UCSD-AML1 (cell line): ENCODE measurements at regions not wholly inside any gene's neighbourhood (a gene's known extent, or its start where the extent isn't known, plus 50 kb on each side); places are given as distances from the start of the nearest gene placed in this dataset.
"Not testable (repeated sequence)": the region's sequence is repeated elsewhere in the genome, so short reads cannot be mapped to it uniquely, and the experiment has no call there.

Experiments used
- DNase-seq: peaks from one replicate; lab custom pipeline; 2025; ENCODE audit not compliant: unreplicated experiment; lab: John Stamatoyannopoulos, UW

DNA sequence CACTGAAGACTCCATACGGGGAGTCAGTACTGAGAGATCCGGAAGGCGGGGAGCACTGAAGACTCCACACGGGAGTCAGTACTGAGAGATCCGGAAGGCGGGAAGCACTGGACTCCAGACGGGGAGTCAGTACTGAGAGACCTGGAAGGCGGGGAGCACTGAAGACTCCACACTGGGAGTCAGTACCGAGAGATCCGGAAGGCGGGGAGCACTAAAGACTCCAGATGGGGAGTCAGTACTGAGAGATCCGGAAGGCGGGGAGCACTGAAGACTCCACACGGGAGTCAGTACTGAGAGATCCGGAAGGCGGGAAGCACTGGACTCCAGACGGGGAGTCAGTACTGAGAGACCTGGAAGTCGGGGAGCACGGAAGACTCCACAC, 77.2 kb downstream of the DLL1 start:
- DNase-seq: not testable (repeated sequence)

DNA sequence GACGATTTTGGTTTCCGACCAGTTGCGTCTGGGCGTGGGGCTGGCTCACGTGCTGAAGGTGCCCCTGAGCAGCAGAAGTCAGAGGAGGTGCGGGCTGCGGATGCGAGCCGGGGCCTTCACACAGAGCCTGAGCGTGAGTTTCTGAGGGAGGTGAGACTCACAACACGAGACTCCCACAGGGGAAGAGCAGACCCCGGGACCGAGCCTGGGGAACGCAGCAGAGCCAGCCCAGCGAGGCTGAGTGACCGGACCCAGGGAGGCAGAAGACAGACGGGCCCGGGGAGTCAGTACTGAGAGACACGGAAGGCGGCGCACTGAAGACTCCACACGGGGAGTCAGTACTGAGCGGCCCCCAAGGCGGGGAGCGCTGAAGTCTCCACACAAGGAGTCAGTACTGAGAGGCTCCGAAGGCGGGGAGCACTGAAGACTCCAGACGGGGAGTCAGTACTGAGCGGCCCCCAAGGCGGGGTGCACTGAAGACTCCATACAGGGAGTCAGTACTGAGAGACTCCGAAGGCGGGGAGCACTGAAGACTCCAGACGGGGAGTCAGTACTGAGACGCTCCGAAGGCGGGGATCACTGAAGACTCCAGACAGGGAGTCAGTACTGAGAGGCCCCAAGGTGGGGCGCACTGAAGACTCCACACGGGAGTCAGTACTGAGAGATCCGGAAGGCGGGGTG, 77.8 kb downstream of the DLL1 start:
- DNase-seq: no peak

DNA sequence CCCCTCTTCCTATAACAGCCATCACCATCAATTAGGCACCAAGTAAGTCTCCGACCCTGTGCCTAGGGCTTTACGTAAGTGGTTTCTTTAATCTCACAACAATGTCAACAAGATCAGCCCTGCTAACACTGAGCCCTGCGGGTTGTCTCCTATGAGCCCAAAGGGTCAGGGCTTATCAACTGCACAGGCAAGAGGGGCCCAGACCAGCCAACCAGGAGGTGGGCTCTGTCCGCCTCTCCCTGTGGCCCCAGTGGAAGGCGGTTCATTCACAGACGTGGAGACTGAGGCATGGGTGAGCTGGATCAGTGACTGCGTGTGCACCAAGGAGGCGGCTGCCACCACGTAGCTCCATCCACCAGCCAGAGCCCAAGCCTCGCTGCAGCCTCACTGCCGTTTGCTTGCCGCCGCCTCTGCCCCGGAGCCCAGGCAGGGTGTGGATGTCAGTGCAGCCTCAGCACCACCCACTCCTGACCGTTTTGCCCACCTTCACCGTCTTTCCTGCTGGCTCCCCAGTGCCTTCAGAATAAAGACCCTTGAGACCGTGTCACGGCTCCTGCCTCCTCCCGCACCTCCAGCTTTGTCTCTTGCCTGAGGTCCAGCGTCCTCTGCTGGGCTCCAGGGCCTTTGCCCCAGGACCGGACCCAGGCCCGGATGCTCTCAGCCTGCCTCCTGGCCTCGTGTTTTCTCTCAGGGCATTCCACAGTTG, 78.7 kb downstream of the DLL1 start:
- no peak for DNase-seq

DNA sequence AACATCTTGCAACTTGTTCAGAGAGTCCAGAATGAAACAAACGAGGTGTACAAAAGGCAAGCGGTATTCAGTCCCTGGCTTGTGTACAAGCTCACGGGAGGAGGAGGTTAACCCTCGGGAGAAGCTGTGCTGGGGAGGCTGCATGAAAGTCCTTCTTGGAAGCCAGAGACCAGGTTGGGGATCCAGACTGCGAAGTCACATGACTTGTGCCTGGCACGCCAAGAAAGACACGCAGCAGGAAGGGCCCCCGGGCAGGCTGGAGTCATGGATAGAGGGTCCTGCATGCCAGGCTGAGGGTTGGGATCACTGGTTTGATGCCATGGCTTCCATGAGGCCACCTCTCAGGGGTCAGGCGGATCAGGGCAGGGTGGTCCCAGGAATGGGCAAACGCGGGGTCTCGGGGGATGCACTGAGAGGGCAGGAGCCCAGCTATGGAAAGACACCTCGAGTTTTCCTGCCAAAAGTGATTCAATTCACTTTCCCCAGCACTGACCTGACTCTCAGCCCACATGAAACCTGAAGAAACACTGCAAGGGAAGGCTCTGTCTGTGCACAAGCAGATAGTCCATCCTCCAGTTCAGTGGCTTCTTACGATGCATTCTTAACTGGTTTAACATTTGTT, 79.4 kb downstream of the DLL1 start:
- DNase-seq: no peak

DNA sequence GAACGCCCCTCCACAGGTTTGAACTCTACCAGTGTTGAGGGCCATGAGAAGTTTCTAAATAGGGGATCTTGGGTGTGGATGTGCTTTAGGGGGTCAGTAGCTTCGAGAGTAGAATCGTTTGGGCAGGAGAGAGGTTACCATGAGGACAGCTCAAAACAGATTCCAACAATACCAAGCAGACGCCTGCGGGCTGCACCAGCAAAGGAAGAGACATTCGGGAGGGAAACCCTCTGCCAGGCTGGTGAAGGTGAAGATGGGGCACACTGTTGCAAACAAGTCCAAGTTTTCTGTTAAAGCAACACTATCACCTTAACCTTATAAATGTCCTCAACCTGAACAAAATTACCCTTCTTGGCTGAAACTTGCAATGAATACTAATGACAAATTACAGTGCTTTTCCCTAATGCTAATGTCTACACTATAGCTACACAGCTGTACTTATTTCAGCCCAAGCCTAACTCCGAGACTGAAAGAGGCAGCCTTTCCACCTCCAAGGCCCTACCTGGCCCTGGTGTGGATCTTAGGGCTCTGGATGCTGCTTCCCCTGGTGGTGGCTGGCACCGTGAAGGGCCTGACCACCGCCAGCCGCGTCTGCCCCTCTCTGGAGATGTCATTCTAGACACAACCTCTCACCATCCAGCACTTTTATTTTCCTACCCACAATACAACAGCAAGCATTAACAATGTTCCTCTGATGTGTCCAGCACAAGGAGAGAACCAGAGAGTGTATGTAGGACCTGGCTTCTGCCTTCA, 80.1 kb downstream of the DLL1 start:
- DNase-seq: no peak

DNA sequence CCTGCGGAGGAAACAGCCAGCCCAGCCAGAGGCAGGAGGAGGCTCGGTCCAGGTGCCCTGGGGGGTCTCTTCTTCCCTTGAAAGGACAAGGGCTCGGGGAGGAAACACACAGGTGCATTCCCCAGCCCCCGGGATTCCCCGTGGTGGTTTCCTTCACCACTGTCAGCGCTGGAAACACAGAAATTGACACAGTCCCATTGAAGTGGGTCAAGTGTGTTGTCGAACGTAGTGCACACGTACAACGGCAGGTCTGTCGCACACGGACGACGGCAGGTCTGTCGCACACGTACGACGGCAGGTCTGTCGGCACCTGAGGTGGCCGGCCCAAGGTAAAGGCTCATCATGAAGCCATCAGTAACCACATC, 80.9 kb downstream of the DLL1 start:
- DNase-seq: no peak

DNA sequence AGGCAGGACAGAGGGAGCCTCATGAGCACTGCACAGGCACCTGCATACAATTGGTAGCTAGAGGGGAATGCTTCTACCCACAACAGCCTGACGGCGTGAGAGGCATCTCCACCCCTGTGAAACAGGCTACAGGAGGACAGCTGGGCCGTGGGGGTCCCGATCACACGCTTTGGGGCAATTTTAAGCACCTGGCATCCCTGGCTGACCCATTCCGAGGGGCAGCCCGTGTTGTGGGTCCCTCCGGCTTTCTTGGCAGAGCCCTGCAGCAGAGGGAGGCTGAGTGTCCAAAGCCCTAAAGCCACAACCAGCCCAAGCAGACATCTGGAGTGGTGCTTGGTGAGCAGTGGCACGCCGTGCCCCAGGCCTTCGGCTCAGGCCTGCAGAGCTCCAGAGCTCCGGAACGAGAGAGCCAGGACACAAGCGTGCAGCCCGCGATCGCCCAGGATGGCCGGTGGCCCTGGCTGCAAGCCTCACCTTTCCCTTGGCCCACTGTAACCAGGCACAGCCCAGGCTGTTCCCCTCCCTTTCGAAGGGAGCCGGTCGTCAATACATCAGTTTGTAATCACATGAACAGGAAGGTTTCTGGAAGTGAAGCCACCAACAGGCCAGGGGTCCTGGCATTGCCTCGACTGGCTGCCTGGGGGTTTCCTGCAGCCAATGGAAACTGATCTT, 81.4 kb downstream of the DLL1 start:
- no peak for DNase-seq

DNA sequence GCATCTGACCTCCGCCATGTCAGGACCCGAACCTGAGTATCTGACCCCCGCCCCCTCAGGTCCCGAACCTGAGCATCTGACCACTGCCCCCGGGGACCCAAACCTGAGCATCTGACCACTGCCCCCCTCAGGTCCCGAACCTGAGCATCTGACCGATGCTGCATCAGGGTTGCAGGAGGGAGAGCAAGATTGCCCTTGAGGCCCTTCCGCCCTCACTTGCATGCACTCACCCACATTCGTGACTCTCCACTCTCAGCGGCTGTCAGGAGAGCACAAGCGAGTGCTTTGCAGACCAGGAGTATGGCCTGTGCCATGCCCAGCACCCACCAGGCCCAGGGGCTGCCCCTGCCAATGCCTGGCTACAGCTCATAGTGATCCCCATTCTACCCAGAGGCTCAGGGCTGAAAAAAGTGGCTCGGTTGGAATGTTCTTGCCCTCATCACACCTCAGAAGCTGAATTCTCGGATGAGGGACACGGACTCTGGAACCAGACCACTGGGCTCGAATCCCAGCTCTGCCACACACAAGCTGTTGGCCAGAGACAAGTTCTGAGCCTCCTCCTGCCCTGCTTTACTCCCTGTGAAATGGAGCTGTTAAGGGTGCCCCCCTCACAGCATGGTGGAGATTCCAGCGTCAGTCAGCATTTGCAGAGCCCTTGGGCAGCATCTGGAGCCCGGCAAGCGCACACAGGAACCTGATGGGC, 82.1 kb downstream of the DLL1 start:
- no peak for DNase-seq

DNA sequence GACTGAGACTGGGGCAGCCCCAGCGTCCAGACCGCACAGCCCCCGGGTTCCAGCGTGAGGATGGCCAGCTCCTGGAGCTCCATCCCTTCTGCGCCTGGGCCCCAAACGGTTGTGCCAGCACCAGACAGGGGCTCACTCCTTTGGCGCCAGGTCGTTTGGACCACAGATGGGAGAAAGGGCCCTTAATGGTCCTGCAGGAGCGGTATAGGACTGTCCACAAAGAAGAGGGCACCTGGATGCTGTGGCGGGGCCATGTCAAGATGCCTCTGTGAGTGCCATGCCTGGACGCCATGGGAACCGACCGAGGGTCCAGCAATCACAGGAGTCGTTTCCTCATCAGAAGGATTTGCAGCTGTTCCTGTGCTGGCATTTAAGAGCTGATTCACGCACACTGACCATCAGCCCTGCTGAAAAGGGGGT, 82.7 kb downstream of the DLL1 start:
- no peak for DNase-seq

DNA sequence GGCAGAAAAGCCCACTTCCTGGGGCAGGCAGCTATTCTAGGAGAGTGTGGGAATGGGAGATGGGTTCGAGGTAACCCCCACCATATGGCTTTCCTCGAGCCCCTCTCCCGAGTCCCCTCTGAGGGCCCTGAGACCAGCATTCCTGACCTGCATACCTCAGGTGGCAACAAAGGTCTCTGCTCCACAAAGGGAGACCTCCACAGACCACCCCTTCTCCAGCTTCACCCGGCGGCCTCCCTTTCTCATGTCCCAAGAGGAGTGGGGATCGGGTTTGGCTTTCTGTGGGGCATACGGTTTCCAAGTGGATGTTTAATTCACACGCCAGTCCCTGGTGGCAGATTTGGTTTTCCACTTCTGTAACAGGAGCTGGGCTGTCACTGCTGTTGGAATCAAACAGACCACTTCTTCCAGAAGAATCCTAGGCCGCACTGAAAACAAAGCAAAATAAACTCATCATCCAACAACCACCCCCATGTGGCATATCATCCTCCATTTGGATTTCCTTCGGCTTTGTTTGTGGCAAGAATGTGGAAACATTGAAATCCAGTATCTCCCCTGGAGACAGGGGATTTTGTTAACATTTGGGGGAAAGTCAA, 83.2 kb downstream of the DLL1 start:
- DNase-seq: no peak

DNA sequence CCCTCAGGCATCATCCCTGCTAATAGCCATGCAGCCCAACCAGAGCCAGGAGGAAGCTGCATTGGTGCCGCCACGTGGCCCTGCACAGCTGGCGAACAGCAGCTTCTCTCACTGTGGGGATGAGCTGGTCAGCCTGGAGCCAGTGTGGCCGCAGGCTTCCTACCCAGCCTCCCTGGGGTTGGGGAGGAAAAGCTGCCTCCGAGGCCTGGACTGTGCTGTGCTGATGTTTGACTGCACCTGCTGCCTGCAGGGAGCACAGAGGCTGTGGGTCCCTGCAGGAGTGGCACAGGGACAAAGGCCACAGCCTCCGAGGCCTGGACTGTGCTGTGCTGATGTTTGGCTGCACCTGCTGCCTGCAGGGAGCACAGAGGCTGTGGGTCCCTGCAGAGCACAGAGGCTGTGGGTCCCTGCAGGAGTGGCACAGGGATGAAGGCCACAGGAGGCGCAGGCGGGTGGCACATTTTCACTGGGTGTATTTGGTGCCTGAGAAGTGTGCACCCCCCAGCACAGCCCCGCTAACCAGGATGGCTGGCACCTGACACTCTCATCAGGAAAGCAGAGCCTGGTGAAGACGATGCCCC, 83.9 kb downstream of the DLL1 start:
- DNase-seq: no peak

DNA sequence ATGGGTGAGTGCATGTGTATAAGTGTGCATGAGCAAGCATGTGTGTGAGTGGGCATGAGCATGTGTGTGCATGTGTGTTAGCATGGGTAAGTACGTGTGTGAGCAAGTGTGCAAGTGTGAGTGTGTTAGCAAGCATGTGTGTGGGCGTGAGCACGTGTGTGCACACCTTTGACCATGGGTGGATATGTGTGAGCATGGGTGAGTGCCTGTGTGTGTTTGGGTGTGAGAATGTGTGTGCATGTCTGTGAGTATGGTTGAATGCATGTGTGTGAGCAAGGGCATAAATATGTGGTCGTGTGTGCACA, 84.6 kb downstream of the DLL1 start:
- no peak for DNase-seq

DNA sequence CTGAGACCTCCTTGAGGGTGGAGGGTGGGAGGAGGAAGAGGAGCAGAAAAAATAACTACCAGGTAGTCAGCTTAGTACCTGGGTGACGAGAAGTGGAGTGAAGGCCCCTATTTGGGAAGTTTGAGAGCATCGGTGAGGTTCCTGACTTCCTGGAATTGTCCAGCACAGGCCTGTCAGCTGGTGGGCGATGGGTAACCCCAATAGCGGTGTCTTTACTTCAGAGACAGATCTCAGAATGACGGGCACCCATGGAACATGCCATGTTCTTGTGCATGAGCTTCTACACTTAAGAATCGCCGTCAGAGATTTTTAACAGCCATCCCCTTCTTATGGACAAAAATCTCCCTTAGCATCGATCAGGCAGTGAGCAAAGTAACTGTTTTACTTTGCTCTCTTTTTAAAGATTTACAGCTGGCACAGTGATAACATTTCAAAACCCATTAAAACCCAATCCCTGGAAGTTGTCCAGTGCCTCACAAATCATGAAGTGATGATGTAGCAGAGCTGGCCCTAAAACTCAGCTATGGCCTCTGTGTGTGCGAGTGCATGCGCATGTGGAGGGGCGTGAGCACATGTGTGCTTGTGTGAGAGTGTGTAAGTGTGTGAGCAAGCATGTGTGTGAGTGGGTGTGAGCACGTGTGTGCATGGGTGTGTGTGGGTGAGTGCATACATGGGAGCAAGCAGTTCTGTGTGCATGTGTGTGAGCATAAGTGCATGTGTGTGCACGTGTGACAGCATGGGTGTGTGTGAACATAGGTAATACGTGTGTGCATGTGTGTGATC, 85.2 kb downstream of the DLL1 start:
- DNase-seq: no peak

DNA sequence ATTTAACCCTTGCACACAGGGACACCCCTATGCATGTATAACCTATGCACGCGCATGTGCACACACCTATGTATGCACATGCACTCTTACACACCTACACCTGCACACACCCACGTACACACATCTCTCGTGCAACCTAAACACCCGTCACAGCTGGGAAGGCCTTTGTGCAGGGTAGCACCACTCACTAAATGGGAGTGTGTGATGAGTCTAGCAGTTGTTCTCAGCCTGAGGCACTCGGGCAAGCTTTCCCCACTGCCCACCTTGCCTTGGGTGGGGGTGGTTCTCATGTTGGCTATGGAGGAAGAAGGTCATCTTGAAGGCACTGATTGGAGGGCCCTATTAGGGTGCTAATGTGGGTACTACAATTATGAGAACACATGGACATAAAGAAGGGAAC, 85.8 kb downstream of the DLL1 start:
- no peak for DNase-seq

DNA sequence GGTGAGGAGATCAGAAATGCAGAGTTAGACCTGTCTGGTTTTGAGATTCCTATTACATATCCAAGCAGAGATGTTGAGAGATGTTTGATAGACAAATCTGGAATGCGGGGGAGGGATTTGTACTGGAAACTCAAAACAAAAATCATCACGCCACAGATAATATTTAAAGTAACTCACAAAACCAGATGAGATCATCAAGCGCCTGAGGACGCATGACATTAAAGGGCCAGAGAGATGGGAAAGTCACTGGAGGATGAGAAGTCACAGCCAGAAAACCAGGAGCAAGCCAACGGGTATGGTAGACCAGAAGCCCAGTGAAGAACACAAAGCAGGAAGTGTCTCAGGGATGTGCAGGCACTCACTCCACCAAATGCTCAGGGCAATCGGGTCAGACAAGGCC, 87.7 kb downstream of the DLL1 start:
- no peak for DNase-seq

DNA sequence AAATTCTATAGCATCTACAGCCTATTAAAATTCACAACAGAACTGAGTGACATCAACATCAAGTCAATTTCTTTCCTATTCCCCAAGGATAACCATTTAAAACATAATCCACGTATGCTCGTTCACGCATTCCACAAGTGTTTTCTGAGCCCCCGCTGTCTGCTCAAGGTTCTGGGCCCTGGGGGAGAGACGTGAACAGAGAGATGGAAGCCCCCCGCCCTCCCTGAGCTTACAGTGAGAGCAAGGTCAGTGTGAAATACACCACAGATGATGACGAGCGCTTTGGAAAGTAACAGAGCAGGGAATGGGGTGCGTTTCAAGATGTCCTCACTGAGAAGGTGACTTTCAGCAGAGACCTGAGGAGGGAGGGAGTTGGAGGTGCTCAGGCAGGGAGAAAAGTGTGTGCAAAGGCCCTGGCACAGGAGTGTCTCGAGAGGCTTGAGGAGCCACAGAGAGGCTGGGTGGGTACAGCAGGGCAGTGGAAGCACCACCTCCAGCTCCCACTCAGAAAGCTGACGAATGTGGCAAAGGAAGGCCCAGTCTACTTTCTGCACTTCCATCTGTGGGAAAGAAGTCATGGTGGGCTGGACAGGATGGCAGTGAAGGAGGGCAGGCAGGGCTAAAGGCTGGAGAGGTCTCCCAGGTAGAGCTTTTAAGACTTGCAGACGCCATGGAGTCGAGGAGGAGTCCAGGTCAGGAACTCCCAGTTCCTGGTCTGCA, 88.3 kb downstream of the DLL1 start:
- no peak for DNase-seq

DNA sequence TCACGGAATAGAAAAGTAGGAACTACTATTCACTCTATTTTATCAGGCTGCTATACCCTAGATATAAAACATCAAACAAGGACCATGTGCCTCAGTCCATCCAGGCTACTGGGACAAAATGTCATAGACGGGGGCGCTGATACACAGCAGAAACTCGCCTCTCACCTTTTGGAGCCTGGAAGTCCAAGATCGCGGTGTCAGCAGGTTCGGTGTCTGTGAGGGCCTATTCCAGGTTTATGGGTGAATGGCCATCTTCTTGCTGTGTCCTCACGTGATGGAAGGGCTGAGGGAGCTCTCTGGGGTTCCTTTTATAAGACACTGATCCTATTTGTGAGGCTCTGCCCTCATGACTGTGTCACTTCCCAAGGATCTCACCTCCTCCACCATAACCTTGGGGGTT, 89.5 kb downstream of the DLL1 start:
- no peak for DNase-seq

DNA sequence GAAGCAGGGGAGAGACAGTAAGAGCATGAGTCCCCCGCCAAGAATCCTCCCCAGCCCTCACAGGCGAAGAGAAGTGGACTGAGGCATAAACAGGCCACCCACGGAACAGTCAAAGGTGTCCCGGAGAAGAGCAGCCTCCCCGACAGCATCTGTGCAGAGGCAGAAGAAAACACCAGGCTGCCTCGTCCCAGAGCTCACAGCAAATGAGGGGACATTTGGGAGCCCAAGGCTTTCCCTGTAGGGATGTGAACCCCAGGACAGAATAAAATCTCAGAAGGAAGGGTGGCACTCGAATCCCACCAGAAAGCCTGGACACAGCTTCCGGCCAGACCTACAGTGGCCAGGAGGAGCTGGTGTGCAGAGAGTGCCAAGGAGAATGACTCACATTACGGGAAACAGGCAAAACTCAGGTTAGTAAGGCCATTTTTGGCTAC, 90.4 kb downstream of the DLL1 start:
- DNase-seq: no peak

DNA sequence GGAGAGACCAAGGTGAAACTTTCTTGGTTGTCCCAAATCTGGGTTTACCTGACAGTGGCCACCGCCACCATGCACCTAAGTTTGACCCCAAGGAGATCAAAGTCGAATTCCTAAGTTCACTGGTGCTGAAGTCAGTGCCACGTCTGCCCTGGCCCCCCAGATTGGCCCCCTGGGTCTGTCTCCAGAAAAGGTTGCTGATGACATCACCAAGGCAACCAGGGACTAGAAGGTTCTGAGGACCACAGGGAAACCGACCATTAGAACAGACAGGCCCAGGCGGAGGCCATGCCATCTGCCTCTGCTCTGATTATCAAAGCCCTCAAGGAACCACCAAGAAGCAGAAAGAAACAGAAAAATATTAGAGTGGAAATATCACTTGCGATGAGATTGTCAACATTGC, 91.2 kb downstream of the DLL1 start:
- no peak for DNase-seq
